Heart left ventricle (tissue), 16 donors: ENCODE measurements at regions not wholly inside any gene's neighbourhood (a gene's known extent, or its start where the extent isn't known, plus 50 kb on each side); places are given as distances from the start of the nearest gene placed in this dataset.

Experiments used
- ATAC-seq, 4 donors: fragments of 200-7000 bp; cut with Tn5 transposase; one replicate each; pipeline ENCODE4 v1.9.1; 2020 to 2022; ENCODE audit warnings: moderate library complexity in 4 of 4, mild to moderate bottlenecking in 3 of 4, moderate number of reproducible peaks in 1 of 4
- DNase-seq, 5 donors: peaks; one replicate each; pipeline ENCODE4 v3.0.0-alpha.2; 2020
- H3K27ac ChIP-seq, 12 donors: fragments of 200-600 bp; sonication (generic) in 4 of 12; one replicate each; pipeline versions ENCODE4 v1.5.0 to v1.8.0; 2016 to 2022; ENCODE audit warnings: mild to moderate bottlenecking in 2 of 12
- H3K27me3 ChIP-seq, 9 donors: fragments of 200-600 bp; sonication (generic) in 2 of 9; one replicate each; pipeline versions ENCODE4 v1.5.1 to v1.8.0; 2016 to 2022; ENCODE audit warnings: mild to moderate bottlenecking in 3 of 9
- H3K36me3 ChIP-seq, 9 donors: fragments of 200-600 bp; sonication (generic) in 2 of 9; one replicate each; pipeline versions ENCODE4 v1.5.0 to v1.8.0; 2018 to 2022; ENCODE audit warnings: mild to moderate bottlenecking in 2 of 9
- H3K4me1 ChIP-seq, 12 donors: fragments of 200-600 bp; sonication (generic) in 4 of 12; one replicate each; pipeline versions ENCODE4 v1.5.0 to v1.8.0; 2016 to 2022; ENCODE audit warnings: mild to moderate bottlenecking in 3 of 12
- H3K4me3 ChIP-seq, 12 donors: fragments of 200-600 bp; sonication (generic) in 4 of 12; one replicate each; pipeline versions ENCODE4 v1.5.0 to v1.8.0; 2017 to 2022; ENCODE audit warnings: mild to moderate bottlenecking in 9 of 12, moderate library complexity in 4 of 12
- H3K9me3 ChIP-seq, 12 donors: fragments of 200-600 bp; sonication (generic) in 4 of 12; one replicate each; pipeline versions ENCODE4 v1.5.0 to v1.8.0; 2016 to 2022; ENCODE audit warnings: mild to moderate bottlenecking in 1 of 12
- CTCF ChIP-seq, 12 donors: fragments of 200-600 bp; sonication (generic) in 4 of 12; IDR thresholded peaks; one replicate each; pipeline versions ENCODE4 v1.5.0 to v1.8.0; 2018 to 2022; ENCODE audit warnings: antibody characterized with exemption in 12 of 12, mild to moderate bottlenecking in 5 of 12
- POLR2A ChIP-seq, 2 donors: fragments of 450-650 bp; IDR thresholded peaks; one replicate each; pipeline ENCODE4 v1.6.1; 2017; ENCODE audit warnings: antibody characterized with exemption in 2 of 2, mild to moderate bottlenecking in 2 of 2, moderate library complexity in 2 of 2
- WGBS, 4 donors: extraction: QIAGEN DNeasy Blood & Tissue Kit in 2 of 4; methylation state at CpG; one replicate each; pipeline versions ENCODE4 v1.1.5 to v1.1.7; 2013 to 2018; 5-methylcytosine and 5-hydroxymethylcytosine counted together
- intact Hi-C, 10 donors: fragments of 100-400 bp; cut with DNase I; formaldehyde crosslinking; loops; one replicate each; pipeline versions ENCODE4 v1.11.1 to v1.14.2; 2022
- donor health status: ischemic (EF 13 %, LVEDD 7.1; RV severe dilation, severe dysfunction).
- donor health status: healthy with polysubstance abuse.
- donor health status: DM: no; HTN: yes; CAD: no.
- donor health status: DM: no; HTN: no; CAD: no.
- donor health status: ischemic (EF 25% LVEDD 6.9; RV normal size, moderate dysfunction).
- donor health status: ischemic (EF 25% LVEDD 5.7; RV mildly dilated, moderate dysfunction).
- donor health status: healthy.
- donor health status: DM: yes; HTN: yes; CAD: no.
- donor health status: ischemic (EF 35%, LVEDD 5.7; RV mildly dilated, moderate dysfunction).
- donor health status: nonischemic (EF 11% LVEDD 7.7; RV severe dilation, severe dysfunction).
- donor health status: DM: yes; HTN: yes; CAD: no.
- donor health status: PGD.
- donor health status: ischemic (EF 29% LVEDD 5.4; RV normal size, mild dysfunction).
- donor health status: nonischemic (EF 23%, LVEDD 6.1; RV moderate dilation, normal function).

- intact Hi-C loops, result no loop called here
- no peak for ATAC-seq
- no peak for TF ChIP-seq CTCF (IDR thresholded peaks at IDR 0.05)
- TF ChIP-seq POLR2A (IDR thresholded peaks at IDR 0.05), result no peak
- no peak for DNase-seq
- Histone ChIP-seq H3K27me3 (peaks cover 0 to 5% (median 0%) of the 10 kb centered on the region in 9 donors), H3K27ac (no peak overlapping the region), H3K4me3 (no peak overlapping the region), H3K36me3 (no peaks in the 10 kb centered on the region), H3K9me3 (peaks cover 0 to 2% (median 0%) of the 10 kb centered on the region in 12 donors), H3K4me1 (peaks cover 0 to 6% (median 0%) of the 10 kb centered on the region in 12 donors)
- 76 to 89% (median 86%) methylated on average over 4 of the region's 4 CpGs for WGBS, 4 donors
These were observed 72.2 kb upstream of the EXOC4 start for GRCh38 chr7:133180717-133181116.

GRCh38 chr7:133183042-133183794 lies 69.7 kb upstream of the EXOC4 start:
- 69 to 82% (median 77%) methylated on average over 6 to 10 of the region's 10 CpGs for WGBS, 4 donors
- peaks cover 0 to 4% (median 0%) of the 10 kb centered on the region in 9 donors for H3K27me3 ChIP-seq
- DNase-seq (no peak), ATAC-seq (peak in 1 of 4 donors; percentile 20)
- no peak overlapping the region for H3K27ac ChIP-seq
- no peaks in the 10 kb centered on the region for H3K9me3 ChIP-seq
- no peak overlapping the region for H3K4me3 ChIP-seq
- peaks cover 0 to 6% (median 0%) of the 10 kb centered on the region in 12 donors for H3K4me1 ChIP-seq
- intact Hi-C loops, result no loop called here
- H3K36me3 ChIP-seq, result no peaks in the 10 kb centered on the region
- TF ChIP-seq POLR2A (IDR thresholded peaks at IDR 0.05) (no peak), CTCF (IDR thresholded peaks at IDR 0.05) (no peak)

- peaks cover 0 to 4% (median 0%) of the 10 kb centered on the region in 9 donors for H3K27me3 ChIP-seq
- intact Hi-C loops, result no loop called here
- H3K9me3 ChIP-seq, result no peaks in the 10 kb centered on the region
- H3K4me3 ChIP-seq, result no peak overlapping the region
- DNase-seq (no peak), ATAC-seq (no peak)
- H3K27ac ChIP-seq, result no peak overlapping the region
- TF ChIP-seq POLR2A (IDR thresholded peaks at IDR 0.05) (no peak), CTCF (IDR thresholded peaks at IDR 0.05) (no peak)
- WGBS, 4 donors, result 44 to 69% (median 53%) methylated on average over 2 of the region's 2 CpGs
- H3K36me3 ChIP-seq, result no peaks in the 10 kb centered on the region
- H3K4me1 ChIP-seq, result peaks cover 0 to 6% (median 0%) of the 10 kb centered on the region in 12 donors
These were observed 68.9 kb upstream of the EXOC4 start for GRCh38 chr7:133183969-133184368.

- intact Hi-C loops, result no loop called here
- TF ChIP-seq POLR2A (IDR thresholded peaks at IDR 0.05) (no peak), CTCF (IDR thresholded peaks at IDR 0.05) (no peak)
- 49 to 65% (median 57%) methylated on average over 1 of the region's 1 CpG for WGBS, 4 donors
- Histone ChIP-seq H3K4me1 (peaks cover 0 to 6% (median 0%) of the 10 kb centered on the region in 12 donors), H3K4me3 (no peak overlapping the region), H3K27me3 (peaks cover 0 to 4% (median 0%) of the 10 kb centered on the region in 9 donors), H3K9me3 (no peaks in the 10 kb centered on the region), H3K27ac (no peak overlapping the region), H3K36me3 (no peaks in the 10 kb centered on the region)
- ATAC-seq (no peak), DNase-seq (no peak)
These were observed 67.4 kb upstream of the EXOC4 start for GRCh38 chr7:133185512-133185911.
